ENCODE measurements at regions not wholly inside any gene's neighbourhood (a gene's known extent, or its start where the extent isn't known, plus 50 kb on each side); places are given as distances from the start of the nearest gene placed in this dataset.

- no peak for TF ChIP-seq EP300 (IDR thresholded peaks at IDR 0.05; ENCODE audit: borderline replicate concordance in 1 of 2, low read depth in 1 of 2, low read length in 1 of 2)
- TF ChIP-seq EZH2phosphoT487 (IDR thresholded peaks at IDR 0.05; ENCODE audit: borderline replicate concordance, low read depth): no peak
- no peak for TF ChIP-seq PBX3 (IDR thresholded peaks at IDR 0.05)
Observed at GRCh38 chr3:170767576-170767941, 102.4 kb downstream of the RPL22L1 start.

Data from SK-N-SH (cell line).